ENCODE measurements at regions not wholly inside any gene's neighbourhood (a gene's known extent, or its start where the extent isn't known, plus 50 kb on each side); places are given as distances from the start of the nearest gene placed in this dataset.

Small RNAs in the stretch of these regions (microRNA-seq; reads per million reads assigned to microRNA genes)
- gene MIR1303, result 0 reads per million in 2 donors
- 0 reads per million in 2 donors for gene MIR3141

Measured in right cardiac atrium (tissue), 2 donors.